GM19397 (cell line): ENCODE measurements at regions not wholly inside any gene's neighbourhood (a gene's known extent, or its start where the extent isn't known, plus 50 kb on each side); places are given as distances from the start of the nearest gene placed in this dataset.
"Not testable (repeated sequence)": the region's sequence is repeated elsewhere in the genome, so short reads cannot be mapped to it uniquely, and the experiment has no call there.

Experiments
- ATAC-seq: cut with Tn5 transposase; IDR thresholded peaks from one replicate; pipeline ENCODE4 v1.9.1; 2021; ENCODE audit warnings: mild to moderate bottlenecking, moderate library complexity; ENCODE audit not compliant: unreplicated experiment

GRCh38 chr2:207354462-207354861 is 175.3 kb upstream of the CREB1 start:
- no peak for ATAC-seq

- ATAC-seq: no peak
These were observed 173.2 kb upstream of the CREB1 start for GRCh38 chr2:207356567-207356966.

- no peak for ATAC-seq
These were observed 172.5 kb upstream of the CREB1 start for GRCh38 chr2:207357216-207357615.

- no peak for ATAC-seq
These were observed 167.0 kb upstream of the CREB1 start for GRCh38 chr2:207362716-207363115.

- no peak for ATAC-seq
These were observed 165.9 kb upstream of the CREB1 start for GRCh38 chr2:207363761-207364290.

- ATAC-seq: no peak
These were observed 159.1 kb upstream of the CREB1 start for GRCh38 chr2:207370646-207371045.

GRCh38 chr2:207371877-207372276 is 157.9 kb upstream of the CREB1 start:
- ATAC-seq: no peak

GRCh38 chr2:207372483-207372882 is 157.3 kb upstream of the CREB1 start:
- no peak for ATAC-seq

GRCh38 chr2:207375207-207375875 is 154.4 kb upstream of the CREB1 start:
- no peak for ATAC-seq

- ATAC-seq: not testable (repeated sequence)
These were observed 151.1 kb upstream of the CREB1 start for GRCh38 chr2:207378620-207379019.

GRCh38 chr2:207385076-207385475 is 144.7 kb upstream of the CREB1 start:
- ATAC-seq: no peak

GRCh38 chr2:207385903-207386302 is 143.9 kb upstream of the CREB1 start:
- no peak for ATAC-seq

- no peak for ATAC-seq
These were observed 142.7 kb upstream of the CREB1 start for GRCh38 chr2:207387001-207387571.

GRCh38 chr2:207390302-207391095 is 139.3 kb upstream of the CREB1 start:
- no peak for ATAC-seq

GRCh38 chr2:207394203-207394781 is 135.5 kb upstream of the CREB1 start:
- ATAC-seq: no peak

- no peak for ATAC-seq
These were observed 134.8 kb upstream of the CREB1 start for GRCh38 chr2:207394812-207395534.

- no peak for ATAC-seq
These were observed 134.1 kb upstream of the CREB1 start for GRCh38 chr2:207395535-207396251.

GRCh38 chr2:207397917-207398655 is 131.7 kb upstream of the CREB1 start:
- ATAC-seq: no peak

GRCh38 chr2:207399301-207399700 is 130.5 kb upstream of the CREB1 start:
- no peak for ATAC-seq
